ENCODE measurements at regions not wholly inside any gene's neighbourhood (a gene's known extent, or its start where the extent isn't known, plus 50 kb on each side); places are given as distances from the start of the nearest gene placed in this dataset.

- Histone ChIP-seq H4K20me1 (ENCODE audit: insufficient read depth, low read length) (no peaks in the 10 kb centered on the region), H3K9ac (ENCODE audit: insufficient read depth, low read length, poor library complexity, severe bottlenecking) (no peak overlapping the region), H3K27ac (ENCODE audit: low read depth in 1 of 2, low read length in 2 of 2) (no peak overlapping the region), H3K9me3 (replicated peaks in 1 of 2; ENCODE audit: control insufficient read depth in 1 of 2, insufficient read depth in 1 of 2, low read length in 2 of 2) (no peaks in the 10 kb centered on the region), H3K36me3 (replicated peaks in 1 of 2; ENCODE audit: control insufficient read depth in 1 of 2, insufficient read depth in 2 of 2, low read length in 2 of 2) (no peaks in the 10 kb centered on the region), H3K4me3 (replicated peaks in 1 of 3; ENCODE audit: low read depth in 2 of 3, low read length in 3 of 3) (no peak overlapping the region), H3K79me2 (ENCODE audit: insufficient read depth, low read length) (no peaks in the 10 kb centered on the region), H3K4me1 (ENCODE audit: control insufficient read depth in 1 of 2, insufficient read depth in 2 of 2, low read length in 2 of 2) (no peaks in the 10 kb centered on the region), H3K4me2 (replicated peaks; ENCODE audit: extremely low read depth, low read length, poor library complexity, severe bottlenecking) (no peak overlapping the region), H2AFZ (ENCODE audit: insufficient read depth, low read depth, low read length, poor library complexity, severe bottlenecking) (no peak overlapping the region), H3K27me3 (ENCODE audit: control insufficient read depth in 2 of 2, insufficient read depth in 2 of 2, low read length in 2 of 2) (no peaks in the 10 kb centered on the region)
- H3K4me1 Mint-ChIP-seq: no peaks in the 10 kb centered on the region
- DNase-seq: no peak
- WGBS (ENCODE audit: insufficient coverage): no CpG with 5 or more reads among the region's 3 CpGs
- no peak for TF ChIP-seq CTCF (IDR thresholded peaks at IDR 0.05)
- no peaks in the 10 kb centered on the region for H3K27me3 Mint-ChIP-seq (ENCODE audit: low read depth in 3 of 3)
- no peak overlapping the region for H3K27ac Mint-ChIP-seq
- peaks cover 0 to 7% (median 3%) of the 10 kb centered on the region in 7 donors for H3K9me3 Mint-ChIP-seq
- intact Hi-C loops (cut with micrococcal nuclease): no loop called here
- H3K4me3 Mint-ChIP-seq: no peak overlapping the region
- no peaks in the 10 kb centered on the region for H3K36me3 Mint-ChIP-seq
Observed at GRCh38 chr13:83008212-83008929, 873.9 kb downstream of the SLITRK1 start.

- H3K9me3 ChIP-seq (replicated peaks in 1 of 2; ENCODE audit: control insufficient read depth in 1 of 2, insufficient read depth in 1 of 2, low read length in 2 of 2): no peaks in the 10 kb centered on the region
- H4K20me1 ChIP-seq (ENCODE audit: insufficient read depth, low read length): no peaks in the 10 kb centered on the region
- H3K4me3 ChIP-seq (replicated peaks in 1 of 3; ENCODE audit: low read depth in 2 of 3, low read length in 3 of 3): no peak overlapping the region
- no peak overlapping the region for H3K9ac ChIP-seq (ENCODE audit: insufficient read depth, low read length, poor library complexity, severe bottlenecking)
- Mint-ChIP-seq H3K27ac (no peak overlapping the region), H3K4me1 (no peaks in the 10 kb centered on the region), H3K9me3 (peaks cover 0 to 4% (median under 1%) of the 10 kb centered on the region in 7 donors), H3K36me3 (no peaks in the 10 kb centered on the region), H3K4me3 (no peak overlapping the region), H3K27me3 (ENCODE audit: low read depth in 3 of 3) (no peaks in the 10 kb centered on the region)
- H3K4me2 ChIP-seq (replicated peaks; ENCODE audit: extremely low read depth, low read length, poor library complexity, severe bottlenecking): no peak overlapping the region
- H3K4me1 ChIP-seq (ENCODE audit: control insufficient read depth in 1 of 2, insufficient read depth in 2 of 2, low read length in 2 of 2): no peaks in the 10 kb centered on the region
- no peaks in the 10 kb centered on the region for H3K27me3 ChIP-seq (ENCODE audit: control insufficient read depth in 2 of 2, insufficient read depth in 2 of 2, low read length in 2 of 2)
- no peak overlapping the region for H2AFZ ChIP-seq (ENCODE audit: insufficient read depth, low read depth, low read length, poor library complexity, severe bottlenecking)
- no peaks in the 10 kb centered on the region for H3K79me2 ChIP-seq (ENCODE audit: insufficient read depth, low read length)
- no peak for DNase-seq
- H3K36me3 ChIP-seq (replicated peaks in 1 of 2; ENCODE audit: control insufficient read depth in 1 of 2, insufficient read depth in 2 of 2, low read length in 2 of 2): no peaks in the 10 kb centered on the region
- no peak for TF ChIP-seq CTCF (IDR thresholded peaks at IDR 0.05)
- no peak overlapping the region for H3K27ac ChIP-seq (ENCODE audit: low read depth in 1 of 2, low read length in 2 of 2)
- intact Hi-C loops (cut with micrococcal nuclease): no loop called here
Observed at GRCh38 chr13:83007226-83007625, 875.0 kb downstream of the SLITRK1 start.

All from CD14-positive monocyte (primary cell).